LNCaP clone FGC (cell line): ENCODE measurements at regions not wholly inside any gene's neighbourhood (a gene's known extent, or its start where the extent isn't known, plus 50 kb on each side); places are given as distances from the start of the nearest gene placed in this dataset.
A peak's percentile ranks its signal among the peaks of the same experiment; 100 is the strongest.

Experiments used
- DNase-seq: peaks from one replicate; pipeline ENCODE4 v3.0.0-alpha.2; 2011; ENCODE audit warnings: low read depth
- H3K4me3 ChIP-seq: 2 replicates; pipeline ENCODE4 v1.5.1; 2011; ENCODE audit warnings: mild to moderate bottlenecking, low read depth, low read length, control low read depth
- TF ChIP-seq, protein P1 (sequence below): IDR thresholded peaks from 2 replicates; pipeline ENCODE4 v1.5.1; 2012; ENCODE audit warnings: mild to moderate bottlenecking; ENCODE audit not compliant: control insufficient read depth, insufficient read depth; ENCODE audit errors: extremely low read depth

DNA sequence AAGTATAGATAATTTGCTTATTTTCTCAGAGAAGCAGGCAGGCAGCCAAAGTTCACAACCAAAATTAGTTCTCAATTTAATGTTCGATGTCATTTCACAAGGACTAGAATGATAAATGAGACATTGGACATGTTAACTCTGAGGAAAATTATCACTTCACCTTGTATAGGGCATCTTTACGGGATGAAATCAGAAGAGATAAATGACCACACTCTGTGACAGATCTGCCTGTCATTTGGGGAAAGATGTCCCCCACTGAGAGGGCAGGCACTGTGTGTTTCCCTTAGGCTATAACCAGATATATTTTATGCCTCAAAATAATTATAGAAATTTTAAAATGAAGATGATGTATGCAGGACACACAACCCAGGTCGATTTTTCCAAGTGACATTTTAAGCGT is 642.9 kb downstream of the BRINP3 start:
- H3K4me3 ChIP-seq: no peak overlapping the region
- DNase-seq: no peak
- TF ChIP-seq, protein P1, sequence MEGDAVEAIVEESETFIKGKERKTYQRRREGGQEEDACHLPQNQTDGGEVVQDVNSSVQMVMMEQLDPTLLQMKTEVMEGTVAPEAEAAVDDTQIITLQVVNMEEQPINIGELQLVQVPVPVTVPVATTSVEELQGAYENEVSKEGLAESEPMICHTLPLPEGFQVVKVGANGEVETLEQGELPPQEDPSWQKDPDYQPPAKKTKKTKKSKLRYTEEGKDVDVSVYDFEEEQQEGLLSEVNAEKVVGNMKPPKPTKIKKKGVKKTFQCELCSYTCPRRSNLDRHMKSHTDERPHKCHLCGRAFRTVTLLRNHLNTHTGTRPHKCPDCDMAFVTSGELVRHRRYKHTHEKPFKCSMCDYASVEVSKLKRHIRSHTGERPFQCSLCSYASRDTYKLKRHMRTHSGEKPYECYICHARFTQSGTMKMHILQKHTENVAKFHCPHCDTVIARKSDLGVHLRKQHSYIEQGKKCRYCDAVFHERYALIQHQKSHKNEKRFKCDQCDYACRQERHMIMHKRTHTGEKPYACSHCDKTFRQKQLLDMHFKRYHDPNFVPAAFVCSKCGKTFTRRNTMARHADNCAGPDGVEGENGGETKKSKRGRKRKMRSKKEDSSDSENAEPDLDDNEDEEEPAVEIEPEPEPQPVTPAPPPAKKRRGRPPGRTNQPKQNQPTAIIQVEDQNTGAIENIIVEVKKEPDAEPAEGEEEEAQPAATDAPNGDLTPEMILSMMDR: no peak

- TF ChIP-seq, protein P1: no peak
- H3K4me3 ChIP-seq: no peak overlapping the region
- no peak for DNase-seq
Measured at GRCh38 chr1:189847613-189848012, 630.1 kb downstream of the BRINP3 start.

DNA sequence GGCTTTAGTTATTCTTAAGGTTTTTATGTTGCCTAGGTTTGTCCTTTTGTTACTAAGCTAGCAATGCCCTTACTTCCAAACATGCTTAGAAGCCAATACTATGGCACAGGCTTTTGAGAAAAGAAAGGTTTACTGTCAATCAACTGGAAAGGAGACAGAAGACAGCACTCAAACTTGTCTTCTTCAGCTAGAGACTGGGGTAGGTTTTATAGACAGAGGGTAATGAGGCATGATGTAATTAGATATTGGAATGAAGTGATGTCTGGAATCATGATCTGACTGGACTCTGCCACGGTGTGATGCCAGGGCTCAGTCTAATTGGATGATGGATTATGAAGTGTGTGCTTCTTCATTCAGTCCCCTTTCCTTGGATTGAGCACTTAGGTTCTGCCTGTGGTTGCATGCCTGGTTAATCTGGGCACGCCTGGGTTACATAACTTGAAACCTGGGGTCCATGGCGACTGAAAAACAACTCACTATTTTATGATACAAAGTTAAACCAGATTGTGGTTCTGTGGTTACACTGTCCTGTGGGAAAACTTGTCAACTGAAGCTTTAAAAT is 625.8 kb downstream of the BRINP3 start:
- H3K4me3 ChIP-seq: no peak overlapping the region
- DNase-seq: no peak
- TF ChIP-seq, protein P1: no peak

GRCh38 chr1:189859385-189859977 is 618.2 kb downstream of the BRINP3 start:
- TF ChIP-seq, protein P1: peak; percentile 61
- no peak overlapping the region for H3K4me3 ChIP-seq
- no peak for DNase-seq

- DNase-seq: no peak
- no peak overlapping the region for H3K4me3 ChIP-seq
- TF ChIP-seq, protein P1: no peak
Measured at GRCh38 chr1:189866606-189867005, 611.1 kb downstream of the BRINP3 start.

DNA sequence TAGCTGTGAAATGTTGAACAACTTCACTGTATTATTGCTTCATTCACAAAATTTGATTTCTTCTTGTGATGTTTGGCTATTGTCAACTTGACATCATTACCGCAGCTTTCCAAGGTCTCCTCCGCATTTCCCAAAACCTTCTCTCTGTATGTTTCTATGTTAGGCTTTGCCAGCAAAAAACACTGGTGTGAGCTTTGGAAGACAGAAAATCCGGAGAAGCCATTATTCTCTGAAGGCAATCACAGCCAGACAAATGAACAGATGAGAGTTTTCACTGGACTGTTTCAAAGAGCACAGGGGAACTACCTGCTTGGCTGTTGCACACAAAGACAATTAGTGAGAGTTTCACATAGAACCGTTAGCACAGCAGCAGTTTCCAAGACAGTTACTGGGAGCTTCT is 609.6 kb downstream of the BRINP3 start:
- no peak overlapping the region for H3K4me3 ChIP-seq
- TF ChIP-seq, protein P1: no peak
- no peak for DNase-seq

- no peak overlapping the region for H3K4me3 ChIP-seq
- DNase-seq: no peak
- TF ChIP-seq, protein P1: no peak
Measured at GRCh38 chr1:189874715-189875435, 602.8 kb downstream of the BRINP3 start.
